ENCODE measurements at regions not wholly inside any gene's neighbourhood (a gene's known extent, or its start where the extent isn't known, plus 50 kb on each side); places are given as distances from the start of the nearest gene placed in this dataset.

- TF ChIP-seq OSR1 (CRISPR knock-in tag; IDR thresholded peaks at IDR 0.05) (no peak), ESRRG (CRISPR knock-in tag; IDR thresholded peaks at IDR 0.05) (no peak), PATZ1 (CRISPR knock-in tag; IDR thresholded peaks at IDR 0.05; ENCODE audit: borderline replicate concordance) (no peak), ZC3H10 (CRISPR knock-in tag; IDR thresholded peaks at IDR 0.05) (no peak), ZNF8 (CRISPR knock-in tag; IDR thresholded peaks at IDR 0.05) (no peak), PPARA (CRISPR knock-in tag; IDR thresholded peaks at IDR 0.05; ENCODE audit: borderline replicate concordance) (no peak), TCF4 (CRISPR knock-in tag; IDR thresholded peaks at IDR 0.05; ENCODE audit: borderline replicate concordance) (no peak), TSHZ2 (CRISPR knock-in tag; IDR thresholded peaks at IDR 0.05) (no peak), CSDC2 (CRISPR knock-in tag; IDR thresholded peaks at IDR 0.05) (no peak), ZFP30 (CRISPR knock-in tag; IDR thresholded peaks at IDR 0.05) (no peak), SNAI2 (CRISPR knock-in tag; IDR thresholded peaks at IDR 0.05) (no peak), ARNTL (CRISPR knock-in tag; IDR thresholded peaks at IDR 0.05; ENCODE audit: borderline replicate concordance, low read depth) (no peak), ZNF70 (CRISPR knock-in tag; IDR thresholded peaks at IDR 0.05) (no peak), TOX (CRISPR knock-in tag; IDR thresholded peaks at IDR 0.05; ENCODE audit: borderline replicate concordance) (no peak)
These were observed 157.2 kb upstream of the CDH18 start for GRCh38 chr5:20145240-20145639.

All from SK-N-SH treated with all-trans-retinoic acid at 6 μM for 48 hours (cell line).